K562 (cell line): ENCODE measurements at regions not wholly inside any gene's neighbourhood (a gene's known extent, or its start where the extent isn't known, plus 50 kb on each side); places are given as distances from the start of the nearest gene placed in this dataset.

Source experiments
- ATAC-seq: fragments of 200-7000 bp; cut with Tn5 transposase; 3 replicates; pipeline ENCODE4 v1.9.1; 2020; ENCODE audit warnings: moderate library complexity
- BruUV-seq: library from RNA; stranded (reverse); fragments of 400-500 nt; replicated peaks from 2 replicates; lab custom pipeline; 2021; lab: Mats Ljungman, UMichigan
- CTCF ChIA-PET: fragments of 300-600 bp; formaldehyde crosslinking; extraction: SDS; loops from one replicate; lab custom pipeline; 2021; ENCODE audit warnings: low intra/inter-chr PET ratio; lab: Yijun Ruan, JAX
- POLR2A ChIA-PET: fragments of 300-600, 350-650 bp; sonication (Branson Sonifier 250); formaldehyde crosslinking; extraction: SDS; loops from one replicate; lab custom pipeline; 2021; ENCODE audit warnings: antibody characterized with exemption, inconsistent platforms; lab: Yijun Ruan, JAX
- DNase-seq, 4 experiments: peaks; one replicate each; pipeline versions ENCODE4 v3.0.0 to v3.0.0-alpha.2; 2011 to 2018; ENCODE audit warnings: low spot score in 3 of 4, mixed read lengths in 3 of 4; ENCODE audit errors: extremely low read depth in 1 of 4
- FAIRE-seq: peaks from 2 replicates; lab custom pipeline; 2011; peaks lifted over from hg19 to GRCh38; lab: Jason Lieb, UNC
- H2AFZ ChIP-seq: 2 replicates; pipeline ENCODE4 v1.6.0; 2011; ENCODE audit warnings: low read depth, low read length, control low read depth, inconsistent platforms
- H3K27ac ChIP-seq: fragments of 200-600 bp; 3 replicates; pipeline ENCODE4 v1.8.0; 2011; ENCODE audit warnings: low read depth, mild to moderate bottlenecking, control low read depth, inconsistent platforms, low read length, moderate library complexity, mixed read lengths; ENCODE audit errors: extremely low read depth
- H3K27me3 ChIP-seq, 2 experiments: fragments of 300-600 bp in 1 of 2; 2 replicates in 1 of 2; 3 replicates in 1 of 2; pipeline versions ENCODE4 v1.6.0 to v1.8.0; 2011; ENCODE audit warnings: inconsistent platforms in 2 of 2, low read length in 2 of 2, mild to moderate bottlenecking in 1 of 2, mixed read lengths in 1 of 2, moderate library complexity in 1 of 2; ENCODE audit not compliant: control insufficient read depth in 2 of 2, insufficient read depth in 2 of 2
- H3K36me3 ChIP-seq: fragments of 300-600 bp; 3 replicates; pipeline ENCODE4 v1.8.0; 2011; ENCODE audit warnings: mild to moderate bottlenecking, low read length, inconsistent platforms; ENCODE audit not compliant: control insufficient read depth, insufficient read depth
- H3K4me1 ChIP-seq, 2 experiments: fragments of 200-600 bp in 1 of 2; replicated peaks in 1 of 2; 2 replicates in 1 of 2; 3 replicates in 1 of 2; pipeline versions ENCODE4 v1.5.1 to v1.8.0; 2011; ENCODE audit warnings: inconsistent platforms in 2 of 2, low read length in 2 of 2, mild to moderate bottlenecking in 1 of 2, mixed read lengths in 1 of 2, moderate library complexity in 1 of 2; ENCODE audit not compliant: control insufficient read depth in 2 of 2, insufficient read depth in 2 of 2
- H3K4me2 ChIP-seq: 2 replicates; pipeline ENCODE4 v1.6.1; 2011; ENCODE audit warnings: low read length, control low read depth, inconsistent platforms, mixed read lengths; ENCODE audit not compliant: insufficient read depth
- H3K4me3 ChIP-seq: fragments of 200-600 bp; sonication (generic), shearing (Covaris generic); 2 replicates; pipeline ENCODE4 v1.5.1; 2016; ENCODE audit warnings: control low read depth, inconsistent platforms
- H3K79me2 ChIP-seq: fragments of 200-600 bp; 3 replicates; pipeline ENCODE4 v1.8.0; 2011; ENCODE audit warnings: low read length, inconsistent platforms; ENCODE audit not compliant: control insufficient read depth, insufficient read depth
- H3K9ac ChIP-seq, 2 experiments: 2 replicates each; pipeline versions ENCODE4 v1.6.0 to v1.6.1; 2011; ENCODE audit warnings: low read depth in 2 of 2, low read length in 2 of 2, control low read depth in 1 of 2, inconsistent platforms in 1 of 2, mild to moderate bottlenecking in 1 of 2, mixed read lengths in 1 of 2; ENCODE audit not compliant: insufficient read depth in 1 of 2
- H3K9me1 ChIP-seq: one replicate; pipeline ENCODE4 v1.6.0; 2011; ENCODE audit warnings: inconsistent platforms, mild to moderate bottlenecking, low read length, moderate library complexity; ENCODE audit not compliant: control insufficient read depth, insufficient read depth
- H3K9me3 ChIP-seq: replicated peaks from 2 replicates; pipeline ENCODE4 v1.5.1; 2011; ENCODE audit warnings: low read depth, low read length, inconsistent platforms; ENCODE audit not compliant: control insufficient read depth, insufficient read depth
- H4K20me1 ChIP-seq: replicated peaks from 2 replicates; pipeline ENCODE4 v1.6.1; 2011; ENCODE audit warnings: low read length, inconsistent platforms, mixed read lengths; ENCODE audit not compliant: control insufficient read depth, insufficient read depth
- ARID1B ChIP-seq: fragments of 450-650 bp; IDR thresholded peaks from 2 replicates; pipeline ENCODE4 v1.6.1; 2016; ENCODE audit warnings: antibody characterized with exemption, mild to moderate bottlenecking, inconsistent platforms
- CCNT2 ChIP-seq: IDR thresholded peaks from 2 replicates; pipeline ENCODE4 v1.6.1; 2011; ENCODE audit warnings: borderline replicate concordance, low read depth, mild to moderate bottlenecking, moderate library complexity, mixed read lengths, low read length; ENCODE audit not compliant: insufficient read length; ENCODE audit errors: extremely low read depth
- MCM2 ChIP-seq: fragments of 450-650 bp; IDR thresholded peaks from 2 replicates; pipeline ENCODE4 v1.6.1; 2017; ENCODE audit warnings: low read depth, mild to moderate bottlenecking
- MLLT1 ChIP-seq, 2 experiments: fragments of 450-650 bp; IDR thresholded peaks; 2 replicates each; pipeline ENCODE4 v1.6.1; 2016
- NFYB ChIP-seq: IDR thresholded peaks from 2 replicates; pipeline ENCODE4 v1.6.1; 2011; ENCODE audit warnings: mild to moderate bottlenecking, moderate library complexity; ENCODE audit not compliant: insufficient read length; ENCODE audit errors: extremely low read depth
- NRF1 ChIP-seq, 2 experiments: fragments of 450-650 bp; IDR thresholded peaks in 1 of 2; conservative IDR thresholded peaks in 1 of 2; 2 replicates each; pipeline ENCODE4 v1.6.1; 2014; ENCODE audit warnings: mild to moderate bottlenecking in 2 of 2
- RFX7 ChIP-seq: fragments of 250-450 bp; sonication (Bioruptor Pico); IDR thresholded peaks from 2 replicates; pipeline ENCODE4 v1.5.1; 2021; ENCODE audit warnings: mild to moderate bottlenecking
- ZBTB34 ChIP-seq: fragments of 250-450 bp; sonication (Bioruptor Pico); IDR thresholded peaks from 2 replicates; pipeline ENCODE4 v1.8.0; 2021; ENCODE audit warnings: mild to moderate bottlenecking, moderate library complexity
- ZNF512 ChIP-seq: IDR thresholded peaks from 2 replicates; pipeline ENCODE4 v1.6.1; 2016; ENCODE audit warnings: missing genetic modification characterization, missing compliant biosample characterization
- WGBS: fragments of 100-300 bp; shearing (Covaris generic); methylation state at CpG from one replicate; pipeline ENCODE4 v1.1.6; 2016; ENCODE audit warnings: low coverage, mixed read lengths; ENCODE audit not compliant: insufficient coverage; ENCODE audit errors: missing lambda C conversion rate; 5-methylcytosine and 5-hydroxymethylcytosine counted together
- in situ Hi-C: fragments of 300-500 bp; cut with MboI; formaldehyde crosslinking; loops from 4 replicates; pipeline ENCODE4 v1.15.0; 2018; ENCODE audit warnings: inconsistent platforms, mixed read lengths
- intact Hi-C: fragments of 100-400 bp; cut with micrococcal nuclease; formaldehyde crosslinking; loops from 2 replicates; pipeline ENCODE4 v1.14.2; 2022

GRCh38 chr2:23012499-23012898 is 372.5 kb upstream of the KLHL29 start:
- intact Hi-C loops, result no loop called here
- Histone ChIP-seq H3K79me2 (no peaks in the 10 kb centered on the region), H4K20me1 (no peaks in the 10 kb centered on the region), H3K4me2 (no peak overlapping the region), H3K27me3 (no peaks in the 10 kb centered on the region), H3K9me3 (no peaks in the 10 kb centered on the region), H3K9ac (no peak overlapping the region), H3K4me1 (no peaks in the 10 kb centered on the region), H3K36me3 (no peaks in the 10 kb centered on the region), H3K27ac (no peak overlapping the region), H3K4me3 (no peak overlapping the region), H3K9me1 (no peaks in the 10 kb centered on the region), H2AFZ (no peak overlapping the region)
- in situ Hi-C loops, result no loop called here
- 0% methylated on average over 2 of the region's 2 CpGs for WGBS
- BruUV-seq, result no TSS peak
- ChIA-PET POLR2A (no interaction called here), CTCF (no interaction called here)
- TF ChIP-seq NFYB, result no peak
- TF ChIP-seq CCNT2, result no peak
- no peak for TF ChIP-seq ARID1B
- no peak for TF ChIP-seq NRF1 (conservative IDR thresholded peaks at IDR 0.05 in 1 of 2, IDR thresholded peaks at IDR 0.05 in 1 of 2)
- TF ChIP-seq RFX7 (CRISPR knock-in tag), result no peak
- no peak for TF ChIP-seq MCM2
- DNase-seq, result no peak
- no peak for FAIRE-seq
- no peak for ATAC-seq

- BruUV-seq, result no TSS peak
- Histone ChIP-seq H3K4me2 (no peak overlapping the region), H3K9me1 (no peaks in the 10 kb centered on the region), H3K4me3 (no peak overlapping the region), H3K9me3 (no peaks in the 10 kb centered on the region), H3K27ac (no peak overlapping the region), H3K9ac (no peak overlapping the region), H3K36me3 (no peaks in the 10 kb centered on the region), H4K20me1 (no peaks in the 10 kb centered on the region), H3K79me2 (no peaks in the 10 kb centered on the region), H3K27me3 (no peaks in the 10 kb centered on the region), H2AFZ (no peak overlapping the region), H3K4me1 (no peaks in the 10 kb centered on the region)
- no peak for DNase-seq
- no peak for ATAC-seq
- intact Hi-C loops, result no loop called here
- TF ChIP-seq MLLT1 (IDR thresholded peaks at IDR 0.05) (no peak), ZNF512 (tag) (no peak), ZBTB34 (CRISPR knock-in tag) (no peak)
- 2% methylated on average over 7 of the region's 7 CpGs for WGBS
- no peak for FAIRE-seq
- ChIA-PET POLR2A (no interaction called here), CTCF (no interaction called here)
- in situ Hi-C loops, result no loop called here
Measured at GRCh38 chr2:23015651-23016200, 369.3 kb upstream of the KLHL29 start.
